Sigmoid colon (tissue), 6 donors: ENCODE measurements at regions not wholly inside any gene's neighbourhood (a gene's known extent, or its start where the extent isn't known, plus 50 kb on each side); places are given as distances from the start of the nearest gene placed in this dataset.

Experiments
- DNase-seq: peaks from one replicate; pipeline ENCODE4 v3.0.0-alpha.2; 2019
- H3K27ac ChIP-seq, 4 donors: fragments of 200-600 bp; sonication (generic); one replicate each; pipeline ENCODE4 v1.5.1; 2016 to 2019; ENCODE audit warnings: mild to moderate bottlenecking in 1 of 4
- H3K27me3 ChIP-seq, 3 donors: fragments of 200-600 bp; sonication (generic); one replicate each; pipeline ENCODE4 v1.5.1; 2019; ENCODE audit warnings: mild to moderate bottlenecking in 1 of 3
- H3K36me3 ChIP-seq, 4 donors: fragments of 200-600 bp; sonication (generic); one replicate each; pipeline ENCODE4 v1.5.1; 2016 to 2019
- H3K4me1 ChIP-seq, 4 donors: fragments of 200-600 bp; sonication (generic); one replicate each; pipeline ENCODE4 v1.5.1; 2017 to 2019
- H3K4me3 ChIP-seq, 4 donors: fragments of 200-600 bp; sonication (generic); one replicate each; pipeline ENCODE4 v1.5.1; 2017 to 2019; ENCODE audit warnings: mild to moderate bottlenecking in 2 of 4, moderate library complexity in 1 of 4
- H3K9me3 ChIP-seq, 4 donors: fragments of 200-600 bp in 3 of 4; sonication (generic) in 3 of 4; one replicate each; pipeline versions ENCODE4 v1.5.1 to v1.6.1; 2013 to 2019
- CTCF ChIP-seq, 4 experiments: fragments of 450-650 bp in 3 of 4; fragments of 200-600 bp in 1 of 4; IDR thresholded peaks; one replicate each; pipeline ENCODE4 v1.5.1; 2016 to 2019; ENCODE audit warnings: antibody characterized with exemption in 4 of 4, mild to moderate bottlenecking in 3 of 4, moderate library complexity in 2 of 4
- EP300 ChIP-seq, 4 donors: sonication (generic); formaldehyde crosslinking; IDR thresholded peaks; one replicate each; pipeline ENCODE4 v1.6.1; 2017; ENCODE audit warnings: antibody characterized with exemption in 4 of 4
- POLR2A ChIP-seq, 2 donors: fragments of 450-650 bp; IDR thresholded peaks; one replicate each; pipeline ENCODE4 v1.6.1; 2016; ENCODE audit warnings: antibody characterized with exemption in 2 of 2, mild to moderate bottlenecking in 2 of 2, moderate library complexity in 2 of 2
- POLR2AphosphoS5 ChIP-seq, 4 donors: sonication (generic); formaldehyde crosslinking; IDR thresholded peaks; one replicate each; pipeline ENCODE4 v1.6.1; 2017; ENCODE audit warnings: antibody characterized with exemption in 4 of 4
- WGBS, 2 donors: extraction: QIAGEN DNeasy Blood & Tissue Kit; methylation state at CpG; one replicate each; pipeline ENCODE4 v1.1.7; 2013; 5-methylcytosine and 5-hydroxymethylcytosine counted together
- intact Hi-C: fragments of 100-400 bp; cut with DNase I; formaldehyde crosslinking; loops from one replicate; pipeline ENCODE4 v1.15.1; 2023
- donor health status: healthy with polysubstance abuse.
- donor health status: healthy.

- Histone ChIP-seq H3K27me3 (no peaks in the 10 kb centered on the region), H3K4me1 (no peaks in the 10 kb centered on the region), H3K36me3 (no peaks in the 10 kb centered on the region), H3K9me3 (peaks cover 0 to 7% (median 0%) of the 10 kb centered on the region in 4 donors), H3K4me3 (no peak overlapping the region), H3K27ac (no peak overlapping the region)
- DNase-seq, result no peak
- WGBS, 2 donors, result 12 to 57% methylated on average over 1 of the region's 1 CpG
- intact Hi-C loops, result no loop called here
- TF ChIP-seq POLR2A (IDR thresholded peaks at IDR 0.05) (no peak), CTCF (IDR thresholded peaks at IDR 0.05) (no peak), POLR2AphosphoS5 (IDR thresholded peaks at IDR 0.05) (no peak), EP300 (IDR thresholded peaks at IDR 0.05) (no peak)
Observed at GRCh38 chr3:147866561-147866960, 457.4 kb downstream of the ZIC1 start.

GRCh38 chr3:147872568-147872967 lies 463.4 kb downstream of the ZIC1 start:
- no peaks in the 10 kb centered on the region for H3K4me1 ChIP-seq
- no peaks in the 10 kb centered on the region for H3K36me3 ChIP-seq
- WGBS, 2 donors, result 90 to 91% methylated on average over 4 of the region's 4 CpGs
- intact Hi-C loops, result no loop called here
- no peak overlapping the region for H3K4me3 ChIP-seq
- no peak for DNase-seq
- H3K9me3 ChIP-seq, result no peaks in the 10 kb centered on the region
- no peak overlapping the region for H3K27ac ChIP-seq
- no peaks in the 10 kb centered on the region for H3K27me3 ChIP-seq
- TF ChIP-seq EP300 (IDR thresholded peaks at IDR 0.05) (no peak), CTCF (IDR thresholded peaks at IDR 0.05) (no peak), POLR2AphosphoS5 (IDR thresholded peaks at IDR 0.05) (no peak), POLR2A (IDR thresholded peaks at IDR 0.05) (no peak)

GRCh38 chr3:147875498-147875897 lies 466.3 kb downstream of the ZIC1 start:
- no peak overlapping the region for H3K4me3 ChIP-seq
- H3K9me3 ChIP-seq, result peaks cover 0 to 7% (median 0%) of the 10 kb centered on the region in 4 donors
- intact Hi-C loops, result no loop called here
- no peaks in the 10 kb centered on the region for H3K27me3 ChIP-seq
- no peaks in the 10 kb centered on the region for H3K4me1 ChIP-seq
- no peaks in the 10 kb centered on the region for H3K36me3 ChIP-seq
- no peak overlapping the region for H3K27ac ChIP-seq
- WGBS, 2 donors, result 26 to 67% methylated on average over 2 of the region's 2 CpGs
- no peak for DNase-seq
- no peak for TF ChIP-seq EP300 (IDR thresholded peaks at IDR 0.05)
- TF ChIP-seq POLR2AphosphoS5 (IDR thresholded peaks at IDR 0.05), result no peak
- no peak for TF ChIP-seq CTCF (IDR thresholded peaks at IDR 0.05)
- no peak for TF ChIP-seq POLR2A (IDR thresholded peaks at IDR 0.05)

- DNase-seq, result no peak
- Histone ChIP-seq H3K9me3 (peaks cover 0 to 22% (median 14%) of the 10 kb centered on the region in 4 donors), H3K27ac (no peak overlapping the region), H3K4me1 (no peaks in the 10 kb centered on the region), H3K27me3 (no peaks in the 10 kb centered on the region), H3K36me3 (no peaks in the 10 kb centered on the region), H3K4me3 (no peak overlapping the region)
- WGBS, 2 donors, result 85 to 90% methylated on average over 2 of the region's 2 CpGs
- intact Hi-C loops, result no loop called here
- no peak for TF ChIP-seq EP300 (IDR thresholded peaks at IDR 0.05)
Observed at GRCh38 chr3:147881933-147882332, 472.8 kb downstream of the ZIC1 start.

- Histone ChIP-seq H3K4me1 (peaks cover 0 to 6% (median 0%) of the 10 kb centered on the region in 4 donors), H3K27ac (no peak overlapping the region), H3K36me3 (no peaks in the 10 kb centered on the region), H3K9me3 (peaks cover 0 to 9% (median 6%) of the 10 kb centered on the region in 4 donors), H3K27me3 (no peaks in the 10 kb centered on the region), H3K4me3 (no peak overlapping the region)
- TF ChIP-seq POLR2AphosphoS5 (IDR thresholded peaks at IDR 0.05) (no peak), POLR2A (IDR thresholded peaks at IDR 0.05) (no peak), CTCF (IDR thresholded peaks at IDR 0.05) (no peak), EP300 (IDR thresholded peaks at IDR 0.05) (no peak)
- intact Hi-C loops, result no loop called here
- no peak for DNase-seq
- 65 to 74% methylated on average over 2 of the region's 2 CpGs for WGBS, 2 donors
Observed at GRCh38 chr3:147886879-147887278, 477.7 kb downstream of the ZIC1 start.
